ENCODE measurements at regions not wholly inside any gene's neighbourhood (a gene's known extent, or its start where the extent isn't known, plus 50 kb on each side); places are given as distances from the start of the nearest gene placed in this dataset.

DNA sequence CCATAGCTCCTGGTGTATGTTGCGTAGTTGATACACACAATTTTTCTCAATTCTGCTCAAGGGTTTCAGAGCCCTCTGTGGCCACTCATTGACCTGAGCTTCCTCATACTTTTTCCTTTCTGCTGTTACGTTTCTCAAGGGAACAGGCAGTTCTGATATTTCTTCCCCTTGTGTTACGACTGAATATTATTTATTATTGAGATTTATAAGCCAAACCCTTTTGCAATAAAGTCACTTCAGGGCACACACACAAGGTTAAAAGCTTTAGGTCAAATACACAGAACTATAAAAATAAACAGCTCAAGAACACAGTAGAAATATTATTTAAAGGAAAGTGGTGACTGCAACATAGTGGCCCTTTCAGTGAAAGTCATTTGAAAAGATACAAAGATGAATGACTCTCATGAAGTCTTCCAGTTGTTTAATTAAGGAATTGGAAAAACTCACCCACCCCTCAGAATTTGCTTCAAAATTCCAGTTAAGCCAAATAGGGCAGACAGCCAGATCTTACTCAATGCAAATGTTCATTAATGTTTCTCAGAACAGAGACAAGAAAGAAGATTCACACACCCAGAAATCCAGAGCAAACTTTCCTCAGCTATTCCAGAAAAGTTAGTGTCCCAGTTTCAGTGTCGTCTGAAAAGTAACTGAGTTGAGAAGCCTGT is 179.7 kb downstream of the TRIB2 start:
- DNase-seq (ENCODE audit: low read depth in 1 of 2, low spot score in 1 of 2): peak in 1 of 2 experiments; percentile 12
- no peak for TF ChIP-seq SPI1 (IDR thresholded peaks at IDR 0.05; ENCODE audit: borderline replicate concordance, low read depth)
- TF ChIP-seq, protein P1, sequence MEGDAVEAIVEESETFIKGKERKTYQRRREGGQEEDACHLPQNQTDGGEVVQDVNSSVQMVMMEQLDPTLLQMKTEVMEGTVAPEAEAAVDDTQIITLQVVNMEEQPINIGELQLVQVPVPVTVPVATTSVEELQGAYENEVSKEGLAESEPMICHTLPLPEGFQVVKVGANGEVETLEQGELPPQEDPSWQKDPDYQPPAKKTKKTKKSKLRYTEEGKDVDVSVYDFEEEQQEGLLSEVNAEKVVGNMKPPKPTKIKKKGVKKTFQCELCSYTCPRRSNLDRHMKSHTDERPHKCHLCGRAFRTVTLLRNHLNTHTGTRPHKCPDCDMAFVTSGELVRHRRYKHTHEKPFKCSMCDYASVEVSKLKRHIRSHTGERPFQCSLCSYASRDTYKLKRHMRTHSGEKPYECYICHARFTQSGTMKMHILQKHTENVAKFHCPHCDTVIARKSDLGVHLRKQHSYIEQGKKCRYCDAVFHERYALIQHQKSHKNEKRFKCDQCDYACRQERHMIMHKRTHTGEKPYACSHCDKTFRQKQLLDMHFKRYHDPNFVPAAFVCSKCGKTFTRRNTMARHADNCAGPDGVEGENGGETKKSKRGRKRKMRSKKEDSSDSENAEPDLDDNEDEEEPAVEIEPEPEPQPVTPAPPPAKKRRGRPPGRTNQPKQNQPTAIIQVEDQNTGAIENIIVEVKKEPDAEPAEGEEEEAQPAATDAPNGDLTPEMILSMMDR (IDR thresholded peaks at IDR 0.05; ENCODE audit: insufficient read depth, low read length): no peak
- TF ChIP-seq, protein P2, sequence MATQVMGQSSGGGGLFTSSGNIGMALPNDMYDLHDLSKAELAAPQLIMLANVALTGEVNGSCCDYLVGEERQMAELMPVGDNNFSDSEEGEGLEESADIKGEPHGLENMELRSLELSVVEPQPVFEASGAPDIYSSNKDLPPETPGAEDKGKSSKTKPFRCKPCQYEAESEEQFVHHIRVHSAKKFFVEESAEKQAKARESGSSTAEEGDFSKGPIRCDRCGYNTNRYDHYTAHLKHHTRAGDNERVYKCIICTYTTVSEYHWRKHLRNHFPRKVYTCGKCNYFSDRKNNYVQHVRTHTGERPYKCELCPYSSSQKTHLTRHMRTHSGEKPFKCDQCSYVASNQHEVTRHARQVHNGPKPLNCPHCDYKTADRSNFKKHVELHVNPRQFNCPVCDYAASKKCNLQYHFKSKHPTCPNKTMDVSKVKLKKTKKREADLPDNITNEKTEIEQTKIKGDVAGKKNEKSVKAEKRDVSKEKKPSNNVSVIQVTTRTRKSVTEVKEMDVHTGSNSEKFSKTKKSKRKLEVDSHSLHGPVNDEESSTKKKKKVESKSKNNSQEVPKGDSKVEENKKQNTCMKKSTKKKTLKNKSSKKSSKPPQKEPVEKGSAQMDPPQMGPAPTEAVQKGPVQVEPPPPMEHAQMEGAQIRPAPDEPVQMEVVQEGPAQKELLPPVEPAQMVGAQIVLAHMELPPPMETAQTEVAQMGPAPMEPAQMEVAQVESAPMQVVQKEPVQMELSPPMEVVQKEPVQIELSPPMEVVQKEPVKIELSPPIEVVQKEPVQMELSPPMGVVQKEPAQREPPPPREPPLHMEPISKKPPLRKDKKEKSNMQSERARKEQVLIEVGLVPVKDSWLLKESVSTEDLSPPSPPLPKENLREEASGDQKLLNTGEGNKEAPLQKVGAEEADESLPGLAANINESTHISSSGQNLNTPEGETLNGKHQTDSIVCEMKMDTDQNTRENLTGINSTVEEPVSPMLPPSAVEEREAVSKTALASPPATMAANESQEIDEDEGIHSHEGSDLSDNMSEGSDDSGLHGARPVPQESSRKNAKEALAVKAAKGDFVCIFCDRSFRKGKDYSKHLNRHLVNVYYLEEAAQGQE (IDR thresholded peaks at IDR 0.05; ENCODE audit: insufficient replicate concordance, low read depth): no peak
- no peak for TF ChIP-seq GABPA (IDR thresholded peaks at IDR 0.05; ENCODE audit: low read depth)
- no peak for TF ChIP-seq POLR2AphosphoS5 (IDR thresholded peaks at IDR 0.05; ENCODE audit: low read depth)
- H3K27me3 ChIP-seq (ENCODE audit: insufficient read depth, poor library complexity, severe bottlenecking): no peaks in the 10 kb centered on the region
- H3K27ac ChIP-seq (replicated peaks): no peak overlapping the region
- H3K4me3 ChIP-seq (replicated peaks; ENCODE audit: insufficient read depth, low read length): no peak overlapping the region

DNA sequence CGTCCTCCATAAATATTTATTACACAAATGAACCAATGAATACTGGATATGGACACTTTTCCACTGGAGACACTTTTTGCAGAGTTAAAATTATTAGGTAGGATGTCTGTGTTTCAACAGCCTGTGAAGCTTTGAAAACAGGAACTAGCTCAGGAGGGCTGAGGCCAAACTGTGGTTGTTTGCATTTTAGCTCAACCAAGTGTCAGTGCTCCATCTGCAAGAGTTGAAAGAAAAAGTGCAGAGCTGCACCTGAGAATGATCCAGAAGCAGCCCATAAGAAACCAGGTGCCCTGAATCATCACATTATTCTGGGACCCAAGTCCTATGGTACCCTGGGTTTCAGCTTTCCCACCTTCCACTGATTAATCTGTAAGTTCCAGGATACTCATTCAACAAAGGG is 180.4 kb downstream of the TRIB2 start:
- H3K27ac ChIP-seq (replicated peaks): peak overlapping the region; percentile 25; the same call in 1 of the 2 replicates
- DNase-seq (ENCODE audit: low read depth in 1 of 2, low spot score in 1 of 2): peak in 1 of 2 experiments; percentile 64
- TF ChIP-seq POLR2AphosphoS5 (IDR thresholded peaks at IDR 0.05; ENCODE audit: low read depth) (no peak), SPI1 (IDR thresholded peaks at IDR 0.05; ENCODE audit: borderline replicate concordance, low read depth) (peak; percentile 41; the same call in 1 of the 2 replicates)
- no peaks in the 10 kb centered on the region for H3K27me3 ChIP-seq (ENCODE audit: insufficient read depth, poor library complexity, severe bottlenecking)
- H3K4me3 ChIP-seq (replicated peaks; ENCODE audit: insufficient read depth, low read length): no peak overlapping the region

DNA sequence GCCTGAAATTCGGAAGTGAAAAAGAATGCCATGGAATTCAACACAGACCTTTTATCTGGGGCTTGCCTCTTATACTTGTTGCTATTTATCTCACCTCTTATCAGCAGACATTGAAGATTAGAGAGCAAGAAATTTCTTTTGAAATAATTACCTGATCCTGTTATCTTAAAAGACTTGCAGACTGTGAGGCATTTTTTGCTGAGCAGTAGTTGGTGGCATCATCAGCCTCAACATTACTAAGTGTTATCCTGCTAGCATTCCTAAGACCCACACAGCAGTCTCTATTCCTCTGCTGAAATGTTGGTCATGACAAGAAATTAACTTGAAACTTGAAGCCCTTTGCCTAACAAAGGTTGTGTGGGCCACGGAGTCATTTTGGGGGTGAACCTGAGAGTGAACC is 186.5 kb downstream of the TRIB2 start:
- TF ChIP-seq, protein P2 (IDR thresholded peaks at IDR 0.05; ENCODE audit: insufficient replicate concordance, low read depth): no peak
- TF ChIP-seq, protein P1 (IDR thresholded peaks at IDR 0.05; ENCODE audit: insufficient read depth, low read length): no peak
- no peak for TF ChIP-seq GABPA (IDR thresholded peaks at IDR 0.05; ENCODE audit: low read depth)
- TF ChIP-seq SPI1 (IDR thresholded peaks at IDR 0.05; ENCODE audit: borderline replicate concordance, low read depth): no peak
- no peak for TF ChIP-seq POLR2AphosphoS5 (IDR thresholded peaks at IDR 0.05; ENCODE audit: low read depth)
- DNase-seq (ENCODE audit: low read depth in 1 of 2, low spot score in 1 of 2): no peak
- H3K27ac ChIP-seq (replicated peaks): no peak overlapping the region
- no peaks in the 10 kb centered on the region for H3K27me3 ChIP-seq (ENCODE audit: insufficient read depth, poor library complexity, severe bottlenecking)
- no peak overlapping the region for H3K4me3 ChIP-seq (replicated peaks; ENCODE audit: insufficient read depth, low read length)

DNA sequence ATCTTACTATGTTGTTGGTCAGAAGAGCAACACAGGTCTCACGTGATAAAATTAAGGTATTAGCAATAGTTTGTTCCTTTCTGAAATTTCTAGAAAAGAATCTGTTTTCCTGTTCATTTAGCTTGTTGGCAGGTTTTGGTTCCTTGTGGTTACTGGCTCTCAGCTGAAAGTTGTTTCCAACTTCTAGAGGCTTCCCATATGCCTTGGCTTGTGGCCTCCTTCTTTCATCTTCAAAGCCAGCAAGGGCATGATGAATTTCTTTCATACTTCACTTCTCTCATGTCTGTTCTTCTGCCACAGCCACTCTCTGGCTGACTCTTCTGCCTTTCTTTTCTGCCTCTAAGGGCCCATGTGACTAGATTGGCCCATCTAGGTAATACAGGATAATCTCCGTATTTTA is 193.7 kb downstream of the TRIB2 start:
- no peak for DNase-seq (ENCODE audit: low read depth in 1 of 2, low spot score in 1 of 2)
- Histone ChIP-seq H3K27me3 (ENCODE audit: insufficient read depth, poor library complexity, severe bottlenecking) (no peaks in the 10 kb centered on the region), H3K27ac (replicated peaks) (no peak overlapping the region), H3K4me3 (replicated peaks; ENCODE audit: insufficient read depth, low read length) (no peak overlapping the region)
- TF ChIP-seq SPI1 (IDR thresholded peaks at IDR 0.05; ENCODE audit: borderline replicate concordance, low read depth): no peak
- TF ChIP-seq, protein P2 (IDR thresholded peaks at IDR 0.05; ENCODE audit: insufficient replicate concordance, low read depth): no peak
- TF ChIP-seq, protein P1 (IDR thresholded peaks at IDR 0.05; ENCODE audit: insufficient read depth, low read length): no peak
